GM04503 (cell line): ENCODE measurements at regions not wholly inside any gene's neighbourhood (a gene's known extent, or its start where the extent isn't known, plus 50 kb on each side); places are given as distances from the start of the nearest gene placed in this dataset.

Experiments
- DNase-seq: peaks from one replicate; pipeline ENCODE4 v3.0.0-alpha.2; 2012; ENCODE audit warnings: low read depth

DNA sequence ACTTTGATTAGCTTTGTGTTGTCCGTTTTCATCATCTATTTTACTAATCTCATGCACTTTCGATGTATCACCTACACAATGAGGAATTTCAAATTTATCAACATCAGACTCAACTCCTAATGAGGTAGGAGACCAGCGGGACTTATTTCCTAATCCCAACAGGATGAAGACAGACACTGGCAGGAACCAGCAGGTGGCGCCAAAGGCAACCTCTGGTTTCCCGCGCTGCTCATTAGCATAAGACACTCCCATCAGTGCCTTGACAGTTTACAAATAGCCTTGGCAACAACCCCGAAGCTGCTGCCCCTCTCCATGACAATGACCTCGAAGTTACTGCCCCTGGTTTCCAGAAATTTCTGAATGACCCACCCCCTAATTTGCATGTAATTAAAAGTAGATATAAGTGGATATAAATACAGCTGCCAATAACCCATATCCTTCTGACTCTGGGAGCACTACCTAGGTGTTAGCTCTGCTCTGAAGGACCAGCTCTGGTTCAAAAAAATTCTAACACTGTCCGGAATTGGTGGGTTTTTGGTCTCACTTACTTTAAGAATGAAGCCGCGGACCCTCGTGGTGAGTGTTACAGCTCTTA lies 974.8 kb downstream of the ADGRL2 start:
- no peak for DNase-seq

DNA sequence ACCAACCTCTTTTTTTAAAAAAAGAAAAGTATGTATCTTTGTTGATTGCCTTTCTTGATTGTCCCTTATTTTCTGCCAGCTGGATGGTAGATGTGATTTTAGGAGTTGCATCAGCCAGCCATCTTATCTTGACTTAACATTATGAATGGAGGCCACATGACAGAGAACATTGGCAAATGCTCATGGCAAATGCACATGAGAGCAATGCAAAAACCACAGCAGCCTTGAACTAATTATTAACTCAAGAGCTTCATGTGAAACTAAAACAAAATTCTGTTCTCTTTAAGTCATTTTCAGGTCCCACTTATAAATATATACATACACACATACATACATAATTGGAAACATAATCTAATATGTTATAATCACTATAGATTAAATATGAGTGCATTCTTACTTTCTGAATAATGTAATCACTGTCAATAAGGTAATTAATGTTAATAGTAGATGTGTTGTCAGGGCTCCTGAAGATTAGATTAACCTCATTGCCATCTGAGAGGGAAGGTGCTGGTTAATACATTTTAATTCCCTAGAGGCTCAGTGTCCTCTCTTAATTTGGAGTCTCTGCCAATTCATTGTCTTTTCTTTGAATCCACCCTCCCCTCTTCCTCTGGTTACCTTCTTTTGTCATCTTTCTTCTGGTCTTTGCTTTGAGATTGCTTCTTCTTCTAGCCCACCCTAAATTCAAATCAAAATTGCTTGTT lies 962.2 kb downstream of the ADGRL2 start:
- DNase-seq: no peak

DNA sequence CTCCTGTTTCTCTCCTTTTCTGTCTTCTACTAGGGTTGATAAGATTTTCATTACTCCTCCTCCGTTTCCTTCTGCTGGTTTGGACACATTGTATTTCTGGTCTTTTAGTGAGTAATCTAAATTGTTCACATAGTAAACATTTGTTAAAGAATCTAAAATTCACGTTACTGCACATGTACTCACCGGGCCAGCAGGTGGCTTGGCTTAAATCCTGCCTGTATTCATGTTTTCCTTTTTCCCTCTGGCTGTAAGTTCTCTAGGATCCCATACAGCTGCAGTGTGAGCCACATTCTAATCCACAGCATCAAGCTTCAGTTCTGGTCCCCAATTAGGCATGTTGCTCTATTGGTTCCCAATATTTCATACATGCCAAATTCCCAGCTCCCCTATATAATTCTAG lies 958.3 kb downstream of the ADGRL2 start:
- no peak for DNase-seq

DNA sequence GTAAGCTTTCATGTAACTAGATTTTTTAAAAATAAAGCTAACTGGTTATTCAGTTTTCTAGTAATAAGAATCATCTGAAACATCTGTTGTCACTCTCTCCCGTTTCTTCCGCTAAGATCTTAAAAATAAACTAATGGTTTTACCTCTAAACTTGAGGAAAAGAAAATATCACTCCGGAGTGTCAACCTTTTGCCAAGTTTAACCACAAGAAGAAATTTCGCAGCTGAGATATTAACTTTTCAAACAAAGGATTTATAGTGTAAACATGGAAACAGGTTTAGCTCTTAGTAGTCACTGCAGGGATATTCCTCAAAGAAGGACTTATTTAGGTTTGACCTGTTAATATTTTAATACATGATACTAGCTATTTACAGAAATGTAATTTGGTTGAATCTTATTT lies 954.9 kb downstream of the ADGRL2 start:
- DNase-seq: no peak

DNA sequence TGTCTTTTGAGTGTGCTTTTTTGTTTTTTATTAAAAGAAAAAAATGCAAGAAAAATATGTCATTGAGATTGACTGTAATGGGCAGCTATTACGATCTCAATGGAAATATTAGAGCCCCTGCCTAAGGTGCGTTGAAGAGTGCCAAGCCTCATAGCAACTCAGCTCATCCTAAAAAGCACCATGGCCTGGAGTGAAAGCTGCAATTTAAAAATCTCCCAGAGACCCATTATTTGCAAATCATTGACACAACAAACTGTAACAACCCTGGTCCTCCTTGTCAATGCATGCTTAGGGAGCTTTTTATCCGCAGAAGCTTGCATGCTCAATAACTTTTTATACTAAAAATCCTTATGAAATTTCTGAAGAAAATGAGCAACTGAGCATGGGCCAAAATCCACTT lies 954.5 kb downstream of the ADGRL2 start:
- no peak for DNase-seq

DNA sequence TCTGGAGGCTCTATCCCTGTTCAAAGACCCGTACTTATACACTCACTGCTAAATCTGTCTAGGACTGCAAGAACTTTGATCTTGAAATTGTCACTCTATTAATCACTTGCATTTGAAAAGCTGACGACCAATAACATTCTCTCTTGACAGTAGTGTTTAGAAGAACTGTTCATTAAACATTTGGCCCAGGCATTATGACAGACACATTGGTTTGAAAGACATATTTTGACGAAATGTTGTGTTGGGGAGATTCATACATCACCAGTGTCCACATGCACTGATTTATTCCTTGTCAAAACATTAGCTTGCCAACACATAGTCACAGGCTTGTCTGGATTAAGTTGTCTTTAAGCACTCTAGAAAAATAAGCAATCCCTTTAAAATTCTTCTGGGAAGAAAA lies 951.3 kb downstream of the ADGRL2 start:
- no peak for DNase-seq

DNA sequence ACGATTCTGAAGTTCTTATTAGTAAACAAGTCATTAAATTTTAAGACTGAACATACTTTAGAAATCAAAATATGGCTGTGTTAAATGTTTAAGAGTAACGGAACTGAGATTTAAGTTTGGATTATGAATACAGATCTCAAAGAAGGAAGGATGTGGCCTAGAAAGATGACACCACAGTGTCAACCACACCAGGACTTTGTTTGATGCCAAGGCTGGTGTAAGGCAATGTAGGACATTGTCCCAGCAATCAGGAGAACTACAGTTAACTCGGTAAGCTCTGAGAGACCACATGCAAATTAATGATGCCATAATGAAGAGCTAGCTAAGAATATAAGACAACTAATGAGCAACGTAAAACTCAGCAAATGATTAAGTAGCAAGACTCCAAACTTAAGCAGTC lies 932.9 kb downstream of the ADGRL2 start:
- DNase-seq: no peak

DNA sequence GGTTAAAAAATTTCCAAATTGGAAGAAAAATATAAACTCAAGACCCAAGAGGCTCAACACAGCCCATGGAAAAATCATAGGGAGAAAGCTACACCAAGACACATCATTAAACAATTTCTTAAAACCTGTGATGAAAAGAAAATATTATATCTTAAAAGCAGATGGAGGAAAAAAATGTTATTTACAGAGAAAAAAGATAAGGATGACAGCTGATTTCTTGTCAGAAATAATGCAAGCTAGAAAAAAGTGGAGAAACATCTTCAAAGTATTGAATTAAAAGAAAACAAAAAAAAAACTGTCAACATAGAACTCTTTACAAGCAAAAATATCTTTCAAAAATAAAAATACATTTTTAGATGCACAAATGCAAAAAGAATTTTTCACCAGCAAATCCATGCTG lies 930.5 kb downstream of the ADGRL2 start:
- no peak for DNase-seq

DNA sequence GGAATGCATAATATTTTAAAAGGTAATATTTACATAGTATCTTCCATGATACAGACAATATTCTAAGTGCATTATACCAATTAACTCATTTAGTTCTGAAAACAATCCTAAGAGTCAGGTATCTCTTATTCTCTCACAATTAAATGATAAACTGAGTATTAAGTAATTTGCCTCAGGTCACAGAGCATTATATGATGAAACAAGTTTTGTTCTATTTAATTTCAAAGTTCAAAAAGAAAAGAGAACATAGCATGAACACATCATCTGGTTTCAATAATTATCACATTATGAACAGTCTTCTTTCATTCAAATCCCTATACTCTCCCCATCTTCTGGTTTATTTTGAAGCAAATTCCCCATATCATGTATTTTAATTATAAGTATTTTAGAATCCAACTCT lies 927.5 kb downstream of the ADGRL2 start:
- DNase-seq: no peak

DNA sequence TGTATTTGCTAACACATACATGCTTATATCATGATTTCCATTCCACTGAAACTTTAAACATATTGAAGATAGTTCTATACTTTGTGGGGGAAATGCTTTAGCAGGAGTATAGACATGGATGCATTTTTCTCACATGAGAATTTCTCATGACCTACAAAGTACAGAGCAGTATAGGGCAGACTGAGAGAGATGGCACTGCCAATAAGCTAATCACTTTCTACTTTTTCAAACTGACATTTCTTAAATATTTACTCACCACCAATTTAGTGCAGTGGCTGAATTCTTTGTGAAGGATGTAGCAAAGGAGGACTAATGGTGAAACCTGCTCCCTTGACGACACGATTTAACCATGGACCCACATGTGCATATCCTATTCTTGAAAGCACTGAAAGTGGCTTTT lies 923.5 kb downstream of the ADGRL2 start:
- no peak for DNase-seq

DNA sequence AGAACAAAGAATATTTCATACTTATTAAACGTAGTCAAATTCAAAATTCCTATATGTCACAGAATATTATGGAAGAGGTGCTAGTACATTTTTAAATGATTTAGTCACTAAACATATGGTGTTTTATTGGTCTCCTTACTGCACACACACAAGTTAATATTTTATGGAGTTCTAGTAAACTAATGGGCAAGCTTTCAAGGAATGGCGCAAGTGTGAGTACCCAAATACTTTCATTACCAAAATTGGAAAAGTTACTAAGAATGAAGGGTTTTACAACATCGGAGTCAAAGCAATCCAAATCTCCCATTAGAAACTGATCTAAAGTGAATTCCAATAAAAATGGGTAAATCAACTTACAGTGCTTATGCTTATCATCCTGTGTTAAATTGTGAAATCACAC lies 921.9 kb downstream of the ADGRL2 start:
- DNase-seq: no peak

DNA sequence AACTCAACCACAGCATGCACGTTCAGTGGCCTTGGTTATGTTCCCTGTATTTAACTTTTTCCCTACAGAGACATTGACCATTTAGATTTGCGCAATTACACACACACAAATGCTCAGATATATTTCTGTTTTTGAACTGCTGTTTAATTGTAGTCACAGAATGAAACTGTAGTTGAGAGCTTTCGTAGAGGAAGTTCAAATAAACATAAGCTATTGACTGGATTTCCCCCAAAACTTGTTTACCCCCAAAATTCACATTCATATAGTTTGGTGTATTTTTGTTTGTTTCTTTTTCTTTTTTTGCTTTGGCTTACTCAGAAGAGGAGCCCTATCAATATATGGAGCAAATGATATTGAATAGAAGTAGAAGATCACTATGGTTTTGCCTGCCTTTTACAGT lies 921.0 kb downstream of the ADGRL2 start:
- no peak for DNase-seq

DNA sequence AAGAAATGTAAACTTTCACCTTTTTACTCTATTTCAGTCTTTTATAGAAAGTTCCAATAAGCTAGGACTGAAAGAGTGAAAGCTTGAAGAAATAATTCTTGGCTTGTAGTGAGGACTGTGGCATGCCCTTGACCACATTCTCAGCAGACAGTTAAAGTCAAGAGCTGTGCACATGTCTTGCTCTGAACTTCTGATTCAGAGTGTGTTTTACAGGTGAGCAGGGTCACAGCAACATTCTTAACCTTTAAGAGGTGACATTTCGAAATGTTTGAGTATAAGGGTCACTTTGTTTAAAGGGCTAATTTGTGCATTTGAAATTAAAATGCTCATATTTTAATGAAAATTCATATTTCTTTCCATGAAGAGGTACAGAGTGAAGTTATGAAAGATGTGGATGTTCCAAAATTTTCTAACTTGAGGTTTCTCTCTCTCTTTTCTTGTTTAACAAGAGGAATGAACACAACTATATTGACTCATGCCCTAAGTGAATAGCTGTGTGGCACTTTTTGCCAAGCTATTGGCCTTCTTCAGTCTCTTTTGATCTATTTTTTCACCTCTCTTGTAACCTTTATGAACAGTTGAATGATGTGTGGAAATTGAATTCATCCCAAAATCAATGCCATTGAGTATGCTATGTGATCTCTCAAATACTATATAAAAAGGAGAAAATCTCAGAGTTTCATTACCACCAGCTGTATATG lies 918.1 kb downstream of the ADGRL2 start:
- DNase-seq: no peak

DNA sequence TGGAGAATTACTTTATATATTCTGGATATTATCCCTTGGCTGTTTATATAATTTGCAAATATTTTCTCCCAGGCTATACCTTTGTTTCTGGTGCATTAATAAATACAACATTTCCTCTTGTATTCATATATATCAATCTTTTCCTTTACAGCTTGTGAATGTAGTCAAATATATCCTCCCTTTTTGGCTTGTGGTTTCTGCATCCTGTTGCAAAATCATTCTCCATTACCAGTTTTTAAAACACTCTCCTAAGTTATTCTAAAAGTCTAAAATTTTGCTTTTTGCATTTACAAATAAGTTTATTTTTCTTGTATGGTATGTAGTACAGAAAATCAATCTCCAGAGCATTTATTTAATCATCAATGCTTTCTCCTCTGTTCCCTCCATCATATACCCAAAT lies 909.4 kb downstream of the ADGRL2 start:
- no peak for DNase-seq

DNA sequence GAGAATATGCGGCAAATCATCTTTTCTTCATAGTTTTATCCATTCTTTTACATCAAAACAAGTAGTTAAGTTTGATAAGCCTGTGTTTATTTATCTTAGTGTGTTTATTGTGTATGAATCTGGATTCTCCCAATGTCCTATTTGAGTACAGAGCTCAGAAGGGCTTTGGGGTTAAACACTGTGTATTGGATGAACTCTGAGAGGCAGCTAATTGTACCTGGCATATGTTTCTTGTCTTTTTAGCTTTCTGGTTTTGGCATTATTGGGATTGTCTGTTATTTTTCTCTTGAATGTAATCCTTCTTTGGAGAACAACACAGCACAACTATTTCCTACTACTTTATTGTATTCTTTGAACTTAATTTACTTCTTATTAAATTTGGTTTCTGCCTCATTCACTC lies 906.9 kb downstream of the ADGRL2 start:
- DNase-seq: no peak

DNA sequence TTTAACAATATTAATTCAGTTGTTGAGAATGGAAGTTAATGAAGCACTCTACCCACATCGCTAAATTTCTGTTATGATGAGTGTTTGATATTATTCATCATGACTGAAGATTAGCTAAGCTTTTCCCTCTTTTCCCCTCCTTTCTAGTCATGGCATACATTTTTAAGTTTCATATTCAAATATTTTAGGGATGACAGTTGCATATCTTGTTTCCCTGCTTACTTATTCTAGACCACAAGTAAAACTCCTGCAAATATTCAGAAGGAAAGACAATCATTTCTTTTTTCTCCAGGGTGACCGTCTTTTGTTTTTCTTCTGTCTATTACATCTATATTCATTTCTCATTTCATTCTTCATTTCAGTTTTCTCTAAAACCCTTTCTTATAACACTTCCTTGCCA lies 906.0 kb downstream of the ADGRL2 start:
- no peak for DNase-seq

DNA sequence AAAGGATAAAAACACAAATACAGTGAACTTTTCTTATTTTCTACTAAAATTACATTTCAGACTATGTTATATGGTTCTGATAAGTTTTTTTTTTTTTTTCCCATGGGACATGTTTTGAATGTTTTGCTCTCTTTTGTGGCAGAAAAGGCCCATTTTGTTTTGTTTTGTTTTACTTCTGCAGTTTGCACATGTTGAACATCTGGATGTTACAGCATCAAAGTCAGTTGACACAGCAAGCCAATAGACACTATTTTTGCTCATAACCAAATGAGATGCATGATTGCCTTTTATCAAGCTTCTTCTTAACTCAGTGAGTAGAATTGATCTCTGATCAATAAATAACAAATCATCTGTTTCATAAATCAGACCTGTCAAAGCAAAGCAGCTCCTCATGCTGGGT lies 904.2 kb downstream of the ADGRL2 start:
- DNase-seq: no peak

DNA sequence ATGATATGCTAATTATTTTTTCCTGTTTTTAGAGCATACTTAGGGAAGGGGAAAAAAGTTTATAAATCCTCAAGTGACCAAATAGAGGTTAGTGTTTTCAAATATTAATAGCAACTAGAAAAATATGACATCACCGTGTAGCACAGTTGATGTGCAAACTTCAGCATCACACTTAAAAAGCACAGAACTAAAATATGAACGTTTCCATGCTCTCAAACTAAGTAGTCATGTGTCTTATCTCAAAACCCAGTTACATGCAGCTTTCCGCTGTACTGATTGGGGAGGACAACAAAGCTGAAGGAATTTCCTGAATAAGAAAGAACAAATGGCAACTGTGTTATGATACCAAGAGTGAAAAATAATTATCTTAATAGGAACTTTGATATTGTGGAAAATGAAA lies 903.7 kb downstream of the ADGRL2 start:
- no peak for DNase-seq

DNA sequence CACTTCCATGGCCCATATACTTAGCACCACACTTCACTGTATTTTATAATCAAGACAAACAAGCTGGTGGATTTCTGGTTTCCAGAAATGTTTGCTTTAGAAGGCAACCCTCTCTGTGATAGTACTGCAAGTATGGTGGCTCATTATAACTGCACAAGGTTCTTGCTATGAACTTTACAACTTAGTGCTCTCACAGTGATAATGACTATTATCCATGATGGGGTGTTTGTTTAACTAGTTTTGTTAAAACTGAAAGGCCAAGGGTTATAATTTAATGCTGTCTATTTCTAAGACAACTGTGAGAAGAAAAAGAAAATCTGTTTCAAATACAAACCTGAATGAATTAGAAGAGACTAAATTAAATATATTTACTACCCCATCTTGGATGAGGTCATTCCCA lies 903.2 kb downstream of the ADGRL2 start:
- no peak for DNase-seq

DNA sequence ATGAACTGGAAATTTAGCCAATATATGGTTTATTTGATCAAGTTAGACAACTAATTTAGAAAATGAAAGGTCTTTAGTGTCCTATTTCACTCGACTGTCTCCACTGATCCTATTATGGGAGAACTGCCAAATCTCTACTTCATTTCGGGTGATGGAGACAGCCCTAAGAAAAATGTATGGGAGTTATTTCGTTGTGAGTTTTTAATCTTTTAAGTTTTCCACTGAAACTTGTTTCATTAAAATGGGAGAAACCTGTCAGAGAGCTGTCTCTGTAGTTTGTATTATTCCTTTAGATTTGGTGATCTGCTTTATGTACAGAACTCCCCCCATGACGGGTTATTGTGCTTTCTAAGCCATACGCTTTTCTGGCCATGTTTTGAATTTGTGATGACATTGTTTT lies 899.7 kb downstream of the ADGRL2 start:
- no peak for DNase-seq

DNA sequence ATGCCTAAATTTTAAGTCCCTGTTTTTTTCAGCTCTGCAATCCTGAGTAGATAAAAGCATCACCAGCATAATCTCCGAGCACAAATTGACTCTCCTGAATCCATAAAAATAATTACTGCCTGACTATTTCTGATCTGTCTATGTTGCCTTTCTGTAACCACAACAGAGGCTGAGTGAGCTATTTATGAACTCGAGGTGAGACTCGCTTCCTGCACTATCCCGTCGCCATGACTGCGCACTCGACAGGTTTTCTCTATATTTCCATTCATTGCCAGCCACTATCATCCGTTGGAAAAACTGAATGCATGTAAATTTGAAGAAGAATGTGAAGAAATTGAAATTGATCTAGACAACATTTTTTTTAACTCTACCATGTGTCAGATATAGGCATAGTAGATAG lies 897.2 kb downstream of the ADGRL2 start:
- no peak for DNase-seq

DNA sequence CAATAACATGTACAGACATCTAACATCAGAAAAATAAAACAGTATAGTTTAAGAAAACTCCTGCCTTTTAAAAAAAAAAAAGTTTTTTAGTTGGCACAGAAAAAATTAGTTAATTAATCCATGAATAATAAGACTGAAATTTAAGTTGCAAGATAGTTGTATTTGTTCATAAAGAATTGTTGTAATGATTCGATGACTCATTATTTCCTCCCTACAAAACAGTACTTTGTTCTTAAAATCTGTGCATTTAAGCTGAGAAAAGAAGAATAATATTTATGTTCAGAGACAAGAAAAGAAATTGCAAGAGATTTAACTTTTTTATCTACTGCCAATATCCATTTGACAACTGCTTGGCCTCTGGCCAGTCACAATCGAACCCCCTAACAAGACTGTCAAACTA lies 894.7 kb downstream of the ADGRL2 start:
- DNase-seq: no peak

DNA sequence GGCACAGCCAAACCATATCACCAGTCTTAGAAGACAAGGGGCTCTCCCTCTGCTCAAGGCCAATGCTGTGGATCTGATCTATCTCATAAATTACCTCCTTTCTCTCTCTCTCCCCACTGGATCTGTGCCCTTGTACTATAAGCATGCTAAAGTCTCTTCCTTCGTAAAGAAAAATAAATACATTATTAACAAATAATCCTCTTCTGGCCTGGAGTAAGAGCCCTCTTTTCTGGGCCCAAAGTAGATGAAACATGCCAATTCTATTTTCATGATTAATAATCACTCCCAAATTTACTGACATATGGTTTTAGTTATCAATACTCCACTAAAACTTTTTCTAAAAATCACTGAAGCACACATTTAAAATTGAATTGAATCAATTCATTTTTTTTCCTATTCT lies 889.7 kb downstream of the ADGRL2 start:
- DNase-seq: no peak

DNA sequence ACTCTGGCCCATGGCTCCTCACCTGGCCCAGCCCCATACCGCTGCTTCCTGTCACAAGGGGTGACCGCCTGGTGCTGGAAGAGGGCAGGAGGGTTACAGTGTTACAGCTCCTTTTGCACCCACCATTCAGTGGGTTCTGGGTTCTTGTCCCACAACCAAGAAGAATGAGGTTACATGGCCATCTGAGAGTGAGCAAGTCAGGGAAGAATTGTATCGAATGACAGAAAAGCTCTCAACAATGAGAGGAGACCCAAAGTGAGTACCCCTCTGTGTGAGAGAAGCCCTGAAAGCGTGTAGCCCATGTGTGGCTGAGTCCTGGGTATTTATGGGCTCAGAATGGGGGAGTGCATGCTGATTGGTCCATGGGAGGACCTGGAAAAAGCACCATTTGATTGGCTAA lies 888.5 kb downstream of the ADGRL2 start:
- DNase-seq: no peak
